Osteoblast (primary cell): ENCODE measurements at regions not wholly inside any gene's neighbourhood (a gene's known extent, or its start where the extent isn't known, plus 50 kb on each side); places are given as distances from the start of the nearest gene placed in this dataset.

ENCODE experiments used
- DNase-seq: peaks from one replicate; pipeline ENCODE4 v3.0.0; 2011; ENCODE audit warnings: low spot score, mixed read lengths; ENCODE audit not compliant: insufficient read length; ENCODE audit errors: missing footprints
- H2AFZ ChIP-seq: 2 replicates; pipeline ENCODE4 v1.6.0; 2011; ENCODE audit warnings: mild to moderate bottlenecking, low read length
- H3K27ac ChIP-seq: 2 replicates; pipeline ENCODE4 v1.5.1; 2011; ENCODE audit warnings: mild to moderate bottlenecking, low read depth, low read length, moderate library complexity
- H3K27me3 ChIP-seq: 2 replicates; pipeline ENCODE4 v1.6.0; 2012; ENCODE audit warnings: mild to moderate bottlenecking, control low read depth, inconsistent platforms, low read length, moderate library complexity; ENCODE audit not compliant: insufficient read depth
- H3K36me3 ChIP-seq: 2 replicates; pipeline ENCODE4 v1.5.1; 2011; ENCODE audit warnings: mild to moderate bottlenecking, low read length, control low read depth, moderate library complexity; ENCODE audit not compliant: insufficient read depth
- H3K4me1 ChIP-seq: 2 replicates; pipeline ENCODE4 v1.5.1; 2011; ENCODE audit warnings: mild to moderate bottlenecking, low read length, control low read depth, moderate library complexity; ENCODE audit not compliant: insufficient read depth
- H3K4me2 ChIP-seq: 2 replicates; pipeline ENCODE4 v1.6.0; 2011; ENCODE audit warnings: mild to moderate bottlenecking, low read length; ENCODE audit not compliant: insufficient read depth
- H3K4me3 ChIP-seq: fragments of 200-600 bp; sonication (generic); 3 replicates; pipeline ENCODE4 v1.5.1; 2012; ENCODE audit warnings: mild to moderate bottlenecking, low read length, inconsistent platforms; ENCODE audit not compliant: insufficient read depth
- H3K79me2 ChIP-seq: 2 replicates; pipeline ENCODE4 v1.6.0; 2012; ENCODE audit warnings: mild to moderate bottlenecking, low read length, control low read depth, inconsistent platforms; ENCODE audit not compliant: insufficient read depth
- H3K9me3 ChIP-seq: 2 replicates; pipeline ENCODE4 v1.5.1; 2011; ENCODE audit warnings: low read depth, low read length, control low read depth
- H4K20me1 ChIP-seq: 2 replicates; pipeline ENCODE4 v1.6.0; 2012; ENCODE audit warnings: mild to moderate bottlenecking, low read length, control low read depth; ENCODE audit not compliant: insufficient read depth
- CTCF ChIP-seq: IDR thresholded peaks from 2 replicates; pipeline ENCODE4 v1.5.1; 2011; ENCODE audit warnings: mild to moderate bottlenecking, low read depth, low read length, moderate library complexity; ENCODE audit errors: extremely low read depth

- H3K9me3 ChIP-seq = no peaks in the 10 kb centered on the region
- H3K36me3 ChIP-seq = no peaks in the 10 kb centered on the region
- H3K27ac ChIP-seq = peak overlapping the region; percentile 97
- no peaks in the 10 kb centered on the region for H4K20me1 ChIP-seq
- H3K4me3 ChIP-seq = peak overlapping the region; percentile 64
- H3K4me2 ChIP-seq = peak overlapping the region; percentile 88
- peak overlapping the region; percentile 80 for H2AFZ ChIP-seq
- TF ChIP-seq CTCF = no peak
- peak; percentile 46 for DNase-seq
- H3K27me3 ChIP-seq = no peaks in the 10 kb centered on the region
- H3K4me1 ChIP-seq = peaks cover 48% of the 10 kb centered on the region
- no peaks in the 10 kb centered on the region for H3K79me2 ChIP-seq
Measured at GRCh38 chr6:113632220-113632864, 224.8 kb upstream of the MARCKS start.

- no peaks in the 10 kb centered on the region for H4K20me1 ChIP-seq
- no peaks in the 10 kb centered on the region for H3K79me2 ChIP-seq
- no peak overlapping the region for H3K4me3 ChIP-seq
- H3K27me3 ChIP-seq = no peaks in the 10 kb centered on the region
- no peaks in the 10 kb centered on the region for H3K36me3 ChIP-seq
- no peak overlapping the region for H3K4me2 ChIP-seq
- no peak overlapping the region for H2AFZ ChIP-seq
- no peaks in the 10 kb centered on the region for H3K9me3 ChIP-seq
- H3K27ac ChIP-seq = no peak overlapping the region
- no peak for DNase-seq
- no peak for TF ChIP-seq CTCF
- H3K4me1 ChIP-seq = peaks cover 48% of the 10 kb centered on the region
Measured at GRCh38 chr6:113633638-113634037, 223.5 kb upstream of the MARCKS start.

GRCh38 chr6:113634352-113635163, 222.6 kb upstream of the MARCKS start:
- no peak for TF ChIP-seq CTCF
- H3K27ac ChIP-seq = peak overlapping the region; percentile 41
- H3K36me3 ChIP-seq = no peaks in the 10 kb centered on the region
- H3K4me1 ChIP-seq = peaks cover 48% of the 10 kb centered on the region
- no peaks in the 10 kb centered on the region for H3K79me2 ChIP-seq
- H4K20me1 ChIP-seq = no peaks in the 10 kb centered on the region
- H2AFZ ChIP-seq = no peak overlapping the region
- H3K4me3 ChIP-seq = no peak overlapping the region
- no peaks in the 10 kb centered on the region for H3K27me3 ChIP-seq
- H3K4me2 ChIP-seq = no peak overlapping the region
- no peaks in the 10 kb centered on the region for H3K9me3 ChIP-seq
- DNase-seq = peak; percentile 31
